KMS-11 (cell line): ENCODE measurements at regions not wholly inside any gene's neighbourhood (a gene's known extent, or its start where the extent isn't known, plus 50 kb on each side); places are given as distances from the start of the nearest gene placed in this dataset.

ENCODE experiments used
- H2AFZ ChIP-seq: fragments of 200-600 bp; sonication (generic); 2 replicates; pipeline ENCODE4 v1.6.1; 2016; ENCODE audit warnings: antibody characterized with exemption, mixed run types, low read depth
- H3K27ac ChIP-seq: fragments of 200-600 bp; sonication (generic); 2 replicates; pipeline ENCODE4 v1.6.1; 2016; ENCODE audit warnings: mild to moderate bottlenecking, mixed run types
- H3K27me3 ChIP-seq: fragments of 200-600 bp; sonication (generic); 2 replicates; pipeline ENCODE4 v1.6.1; 2017; ENCODE audit warnings: mild to moderate bottlenecking, low read depth, mixed run types, moderate library complexity; ENCODE audit not compliant: insufficient read depth
- H3K36me3 ChIP-seq: fragments of 200-600 bp; sonication (generic); 2 replicates; pipeline ENCODE4 v1.6.1; 2017; ENCODE audit warnings: mild to moderate bottlenecking, mixed run types; ENCODE audit not compliant: insufficient read depth
- H3K4me1 ChIP-seq: fragments of 200-600 bp; sonication (generic); 2 replicates; pipeline ENCODE4 v1.6.1; 2016; ENCODE audit warnings: mild to moderate bottlenecking, low read depth, mixed run types; ENCODE audit not compliant: poor library complexity, severe bottlenecking
- H3K4me2 ChIP-seq: fragments of 200-600 bp; sonication (generic); 2 replicates; pipeline ENCODE4 v1.7.0; 2016; ENCODE audit warnings: mild to moderate bottlenecking, mixed run types
- H3K4me3 ChIP-seq: fragments of 200-600 bp; sonication (generic); IDR thresholded peaks from 2 replicates; pipeline ENCODE4 v1.6.1; 2017; ENCODE audit warnings: low read depth, low read length, mixed read lengths; ENCODE audit not compliant: insufficient read depth
- H3K79me2 ChIP-seq: fragments of 200-600 bp; sonication (generic); 2 replicates; pipeline ENCODE4 v1.6.1; 2016; ENCODE audit warnings: low read depth, mixed run types; ENCODE audit not compliant: insufficient read depth
- H3K9ac ChIP-seq: fragments of 200-600 bp; sonication (generic); 2 replicates; pipeline ENCODE4 v1.6.1; 2016; ENCODE audit warnings: mild to moderate bottlenecking, mixed run types
- H4K20me1 ChIP-seq: fragments of 200-600 bp; sonication (generic); 2 replicates; pipeline ENCODE4 v1.6.1; 2016; ENCODE audit warnings: mild to moderate bottlenecking, mixed run types; ENCODE audit not compliant: insufficient read depth
- TF ChIP-seq, protein P1 (sequence below): fragments of 200-600 bp; sonication (generic); conservative IDR thresholded peaks from 2 replicates; pipeline ENCODE4 v1.6.1; 2017; ENCODE audit warnings: low read depth, mild to moderate bottlenecking, antibody characterized with exemption, low read length, moderate library complexity, mixed read lengths

DNA sequence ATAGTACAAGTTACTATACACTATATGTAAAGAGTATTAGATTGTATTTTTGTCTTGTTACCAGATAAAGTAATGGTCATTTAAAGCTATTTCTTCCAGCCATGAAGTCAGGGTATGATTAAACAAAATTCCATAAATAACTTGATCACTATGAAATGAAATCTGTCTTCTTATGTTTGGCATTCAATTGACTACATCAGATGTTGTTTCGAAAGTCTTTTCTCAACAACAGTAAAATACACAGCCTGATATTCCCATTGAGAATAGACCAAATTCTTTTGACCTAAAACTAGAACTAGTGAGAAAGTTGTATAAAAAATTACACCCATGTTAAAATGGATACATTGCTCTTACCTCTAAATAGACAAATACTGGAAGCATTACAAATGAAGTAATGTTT is 134.6 kb upstream of the ADAMTS5 start:
- TF ChIP-seq, protein P1, sequence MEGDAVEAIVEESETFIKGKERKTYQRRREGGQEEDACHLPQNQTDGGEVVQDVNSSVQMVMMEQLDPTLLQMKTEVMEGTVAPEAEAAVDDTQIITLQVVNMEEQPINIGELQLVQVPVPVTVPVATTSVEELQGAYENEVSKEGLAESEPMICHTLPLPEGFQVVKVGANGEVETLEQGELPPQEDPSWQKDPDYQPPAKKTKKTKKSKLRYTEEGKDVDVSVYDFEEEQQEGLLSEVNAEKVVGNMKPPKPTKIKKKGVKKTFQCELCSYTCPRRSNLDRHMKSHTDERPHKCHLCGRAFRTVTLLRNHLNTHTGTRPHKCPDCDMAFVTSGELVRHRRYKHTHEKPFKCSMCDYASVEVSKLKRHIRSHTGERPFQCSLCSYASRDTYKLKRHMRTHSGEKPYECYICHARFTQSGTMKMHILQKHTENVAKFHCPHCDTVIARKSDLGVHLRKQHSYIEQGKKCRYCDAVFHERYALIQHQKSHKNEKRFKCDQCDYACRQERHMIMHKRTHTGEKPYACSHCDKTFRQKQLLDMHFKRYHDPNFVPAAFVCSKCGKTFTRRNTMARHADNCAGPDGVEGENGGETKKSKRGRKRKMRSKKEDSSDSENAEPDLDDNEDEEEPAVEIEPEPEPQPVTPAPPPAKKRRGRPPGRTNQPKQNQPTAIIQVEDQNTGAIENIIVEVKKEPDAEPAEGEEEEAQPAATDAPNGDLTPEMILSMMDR, result no peak
- no peak overlapping the region for H2AFZ ChIP-seq

GRCh38 chr21:27094184-27094948 is 127.5 kb upstream of the ADAMTS5 start:
- H3K27me3 ChIP-seq, result no peaks in the 10 kb centered on the region
- no peak overlapping the region for H3K27ac ChIP-seq
- TF ChIP-seq, protein P1, result no peak
- no peaks in the 10 kb centered on the region for H3K79me2 ChIP-seq
- H2AFZ ChIP-seq, result no peak overlapping the region
- no peak overlapping the region for H3K9ac ChIP-seq
- no peaks in the 10 kb centered on the region for H4K20me1 ChIP-seq
- no peaks in the 10 kb centered on the region for H3K4me1 ChIP-seq
- H3K4me3 ChIP-seq, result no peak overlapping the region
- H3K4me2 ChIP-seq, result no peak overlapping the region
- H3K36me3 ChIP-seq, result no peaks in the 10 kb centered on the region

More for the DNA sequence above, 134.6 kb upstream of the ADAMTS5 start:
- no peak overlapping the region for H3K4me2 ChIP-seq
- H3K36me3 ChIP-seq, result no peaks in the 10 kb centered on the region
- no peaks in the 10 kb centered on the region for H3K27me3 ChIP-seq
- H3K4me1 ChIP-seq, result no peaks in the 10 kb centered on the region
- H3K4me3 ChIP-seq, result no peak overlapping the region
- H3K9ac ChIP-seq, result no peak overlapping the region
- H3K79me2 ChIP-seq, result no peaks in the 10 kb centered on the region
- no peak overlapping the region for H3K27ac ChIP-seq
- no peaks in the 10 kb centered on the region for H4K20me1 ChIP-seq

DNA sequence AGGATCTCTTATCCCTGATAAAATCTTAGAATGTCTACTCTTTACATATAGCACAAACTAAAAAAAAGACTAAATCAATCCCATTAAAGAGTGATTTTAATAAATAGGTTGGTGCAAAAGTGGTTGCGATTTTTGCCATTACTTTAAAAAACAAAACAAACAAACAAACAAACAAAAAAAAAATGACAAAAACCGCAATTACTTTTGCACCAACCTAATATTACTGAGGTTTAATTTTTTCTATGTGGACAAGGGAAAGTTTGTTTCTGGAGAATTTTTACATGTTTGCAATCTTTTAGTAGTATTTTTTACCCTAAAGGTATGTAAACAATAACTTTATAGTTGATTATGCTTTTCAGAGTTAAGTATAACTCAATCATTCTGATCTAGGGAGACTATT is 119.7 kb upstream of the ADAMTS5 start:
- Histone ChIP-seq H3K79me2 (no peaks in the 10 kb centered on the region), H3K9ac (no peak overlapping the region), H3K27ac (no peak overlapping the region), H3K27me3 (no peaks in the 10 kb centered on the region), H3K4me1 (no peaks in the 10 kb centered on the region), H2AFZ (no peak overlapping the region), H3K36me3 (no peaks in the 10 kb centered on the region), H3K4me3 (no peak overlapping the region), H3K4me2 (no peak overlapping the region), H4K20me1 (no peaks in the 10 kb centered on the region)
- TF ChIP-seq, protein P1, result no peak

DNA sequence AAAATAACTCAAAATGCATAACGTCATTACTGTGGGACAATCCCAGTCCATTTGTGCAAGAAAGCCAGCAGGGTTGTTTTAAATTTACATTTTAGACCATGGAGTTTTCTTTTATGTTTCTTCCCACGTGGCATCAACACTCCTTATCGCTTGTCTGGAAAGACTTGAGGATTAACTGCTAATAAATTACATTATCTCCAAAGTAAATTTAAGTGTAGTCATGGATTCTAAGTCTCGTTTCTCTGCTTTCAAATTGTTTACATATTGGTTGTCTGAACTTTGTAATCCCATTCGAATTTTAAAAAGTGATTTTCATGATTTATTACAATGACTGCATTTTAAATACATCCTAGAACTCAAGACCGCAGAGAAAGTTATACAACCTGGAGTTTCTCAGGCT is 119.3 kb upstream of the ADAMTS5 start:
- H3K9ac ChIP-seq, result no peak overlapping the region
- no peaks in the 10 kb centered on the region for H3K4me1 ChIP-seq
- no peaks in the 10 kb centered on the region for H4K20me1 ChIP-seq
- H3K4me3 ChIP-seq, result no peak overlapping the region
- H3K79me2 ChIP-seq, result no peaks in the 10 kb centered on the region
- no peak overlapping the region for H2AFZ ChIP-seq
- H3K36me3 ChIP-seq, result no peaks in the 10 kb centered on the region
- H3K27ac ChIP-seq, result no peak overlapping the region
- TF ChIP-seq, protein P1, result no peak
- H3K4me2 ChIP-seq, result no peak overlapping the region
- H3K27me3 ChIP-seq, result no peaks in the 10 kb centered on the region
